ELR (cell line): ENCODE measurements at regions not wholly inside any gene's neighbourhood (a gene's known extent, or its start where the extent isn't known, plus 50 kb on each side); places are given as distances from the start of the nearest gene placed in this dataset.
"Not testable (repeated sequence)": the region's sequence is repeated elsewhere in the genome, so short reads cannot be mapped to it uniquely, and the experiment has no call there.

Experiments
- DNase-seq: peaks from one replicate; pipeline ENCODE4 v3.0.0-alpha.2; 2015; ENCODE audit warnings: low read depth

GRCh38 chr19:57033576-57033975 lies 86.2 kb upstream of the USP29 start:
- DNase-seq, result no peak

DNA sequence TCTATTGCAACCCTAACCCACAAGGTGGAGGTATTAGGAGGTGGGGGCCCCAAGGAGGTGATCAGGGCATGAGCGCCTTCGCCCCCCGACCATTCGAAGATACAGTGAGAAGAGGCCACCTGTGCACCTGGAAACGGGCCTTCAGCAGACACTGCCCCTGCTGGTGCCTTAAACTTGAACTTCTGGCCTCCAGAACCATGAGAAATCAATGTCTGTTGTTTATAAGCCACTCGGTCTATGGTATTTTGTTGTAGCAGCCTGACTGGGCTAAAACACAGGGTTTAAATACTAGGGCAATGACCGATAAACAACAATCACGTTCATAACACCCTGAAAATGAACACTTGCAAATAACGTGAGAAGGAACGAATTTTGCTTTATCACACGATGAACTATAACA lies 85.2 kb upstream of the USP29 start:
- no peak for DNase-seq

- DNase-seq, result not testable (repeated sequence)
Observed at GRCh38 chr19:57035740-57036139, 84.0 kb upstream of the USP29 start.

GRCh38 chr19:57037556-57037955 lies 82.2 kb upstream of the USP29 start:
- DNase-seq, result no peak

GRCh38 chr19:57047743-57048142 lies 72.0 kb upstream of the USP29 start:
- no peak for DNase-seq

DNA sequence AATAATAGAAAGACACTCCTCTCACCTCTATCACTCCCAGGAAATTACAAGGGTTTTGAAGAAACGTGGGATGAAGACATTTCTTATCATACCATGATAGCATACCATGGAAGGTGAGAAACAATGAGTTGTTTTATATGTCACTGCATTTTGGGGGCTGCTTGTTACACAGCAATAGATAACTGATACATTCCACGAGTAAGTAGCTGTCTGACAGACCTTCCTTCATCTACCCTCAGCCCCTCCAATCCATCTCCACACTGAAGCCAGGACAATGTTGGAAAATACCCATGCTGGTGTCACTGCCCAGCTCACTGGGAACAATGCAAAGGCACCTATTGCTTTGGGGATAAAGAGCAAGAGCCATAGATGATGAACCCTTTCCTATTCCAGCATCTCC lies 68.9 kb upstream of the USP29 start:
- no peak for DNase-seq

- DNase-seq, result no peak
Observed at GRCh38 chr19:57052081-57052480, 67.7 kb upstream of the USP29 start.

DNA sequence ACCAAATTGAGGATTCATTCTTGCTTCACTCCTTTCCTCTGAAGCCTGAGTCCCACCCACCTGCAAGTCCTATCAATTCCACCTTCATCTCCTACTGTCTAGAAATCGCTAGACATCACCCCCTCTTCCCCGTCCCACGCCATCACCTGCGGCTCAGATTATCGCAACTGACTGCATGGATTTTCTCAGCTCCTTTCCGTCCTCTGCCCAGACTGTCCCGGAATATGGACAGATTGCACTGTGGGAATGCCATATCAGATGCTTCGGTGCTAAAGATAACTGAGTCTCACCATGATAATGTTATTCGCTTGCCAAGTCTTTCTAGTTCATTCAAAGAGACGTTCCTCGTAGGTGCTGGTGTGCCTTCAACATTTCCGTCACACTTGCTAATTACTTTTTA lies 66.4 kb upstream of the USP29 start:
- no peak for DNase-seq

GRCh38 chr19:57055956-57056355 lies 63.8 kb upstream of the USP29 start:
- DNase-seq, result no peak

DNA sequence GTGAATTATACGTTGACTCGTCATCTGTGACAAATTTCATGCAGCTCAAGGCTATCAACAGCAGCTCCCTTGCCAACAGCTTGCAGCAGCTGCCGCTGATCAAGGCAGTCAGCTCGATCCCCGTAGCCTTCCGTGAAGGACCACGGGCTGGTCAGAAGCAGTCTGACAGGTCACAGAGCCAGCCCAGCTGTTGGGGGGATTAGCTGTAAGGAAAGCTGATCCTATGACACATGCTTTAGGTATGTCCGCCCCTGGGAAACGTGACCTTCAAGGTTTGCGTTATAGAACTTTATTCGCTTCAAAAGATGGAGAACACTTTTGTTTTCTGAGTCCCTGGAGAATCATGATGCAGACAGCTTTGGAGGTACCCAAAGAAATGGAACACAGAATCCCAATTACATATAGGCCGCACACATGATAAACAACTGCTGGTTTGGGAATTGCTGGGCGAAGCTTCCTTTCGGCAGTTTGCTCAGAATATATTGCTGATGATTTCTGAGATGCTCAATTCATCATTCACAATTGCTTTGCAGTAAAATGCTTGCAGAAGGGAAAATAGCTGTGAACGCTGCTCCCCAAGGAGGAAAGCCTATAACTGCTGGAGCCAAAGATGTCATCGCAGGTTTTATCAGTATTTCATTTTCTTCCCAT lies 62.6 kb upstream of the USP29 start:
- peak; percentile 11 for DNase-seq

DNA sequence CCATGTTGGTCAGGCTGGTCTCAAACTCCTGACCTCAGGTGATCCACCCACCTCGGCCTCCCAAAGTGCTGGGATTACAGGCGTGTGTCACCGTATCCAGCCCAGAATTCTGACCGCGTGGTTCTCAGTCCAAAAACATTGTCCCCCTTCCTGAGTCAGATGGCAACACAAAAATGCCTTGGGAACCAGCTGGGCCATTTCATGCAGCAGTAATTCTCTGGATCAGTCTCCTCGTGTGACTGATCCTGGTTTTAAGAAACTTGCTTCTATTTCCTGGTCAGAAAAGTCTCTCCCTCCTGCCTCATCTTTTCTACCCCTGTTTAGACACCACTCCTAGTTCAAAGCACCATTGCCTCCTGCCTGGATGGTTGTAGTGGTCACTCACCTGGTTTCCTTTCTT lies 60.9 kb upstream of the USP29 start:
- no peak for DNase-seq

GRCh38 chr19:57063070-57063469 lies 56.7 kb upstream of the USP29 start:
- no peak for DNase-seq

- no peak for DNase-seq
Observed at GRCh38 chr19:57067440-57067839, 52.3 kb upstream of the USP29 start.

GRCh38 chr19:57068311-57068710 lies 51.5 kb upstream of the USP29 start:
- DNase-seq, result no peak

- no peak for DNase-seq
Observed at GRCh38 chr19:57068921-57069697, 50.7 kb upstream of the USP29 start.
